GM04504 (cell line): ENCODE measurements at regions not wholly inside any gene's neighbourhood (a gene's known extent, or its start where the extent isn't known, plus 50 kb on each side); places are given as distances from the start of the nearest gene placed in this dataset.
"Not testable (repeated sequence)": the region's sequence is repeated elsewhere in the genome, so short reads cannot be mapped to it uniquely, and the experiment has no call there.

Experiments
- DNase-seq: peaks from one replicate; pipeline ENCODE4 v3.0.0-alpha.2; 2012; ENCODE audit warnings: low read depth

GRCh38 chr15:53126144-53126543 is 336.0 kb upstream of the ONECUT1 start:
- DNase-seq = no peak

GRCh38 chr15:53122818-53123217 is 332.7 kb upstream of the ONECUT1 start:
- DNase-seq = no peak

GRCh38 chr15:53116915-53117314 is 326.8 kb upstream of the ONECUT1 start:
- DNase-seq = not testable (repeated sequence)

GRCh38 chr15:53116169-53116568 is 326.0 kb upstream of the ONECUT1 start:
- DNase-seq = no peak

- no peak for DNase-seq
Measured at GRCh38 chr15:53115563-53115962, 325.4 kb upstream of the ONECUT1 start.

GRCh38 chr15:53114960-53115359 is 324.8 kb upstream of the ONECUT1 start:
- no peak for DNase-seq

- DNase-seq = no peak
Measured at GRCh38 chr15:53110999-53111398, 320.9 kb upstream of the ONECUT1 start.

- DNase-seq = no peak
Measured at GRCh38 chr15:53108319-53108718, 318.2 kb upstream of the ONECUT1 start.

- DNase-seq = no peak
Measured at GRCh38 chr15:53107855-53108254, 317.7 kb upstream of the ONECUT1 start.

- DNase-seq = no peak
Measured at GRCh38 chr15:53106505-53107286, 316.6 kb upstream of the ONECUT1 start.

- no peak for DNase-seq
Measured at GRCh38 chr15:53102483-53102882, 312.3 kb upstream of the ONECUT1 start.

GRCh38 chr15:53080484-53080883 is 290.3 kb upstream of the ONECUT1 start:
- DNase-seq = no peak

- DNase-seq = no peak
Measured at GRCh38 chr15:53074221-53074620, 284.1 kb upstream of the ONECUT1 start.

GRCh38 chr15:53072077-53072476 is 281.9 kb upstream of the ONECUT1 start:
- DNase-seq = no peak

GRCh38 chr15:53068636-53069035 is 278.5 kb upstream of the ONECUT1 start:
- no peak for DNase-seq

- DNase-seq = no peak
Measured at GRCh38 chr15:53059273-53060043, 269.3 kb upstream of the ONECUT1 start.

- DNase-seq = no peak
Measured at GRCh38 chr15:53046153-53046790, 256.1 kb upstream of the ONECUT1 start.

GRCh38 chr15:53038655-53038941 is 248.5 kb upstream of the ONECUT1 start:
- DNase-seq = no peak

GRCh38 chr15:53037904-53038654 is 247.9 kb upstream of the ONECUT1 start:
- DNase-seq = no peak

GRCh38 chr15:53036641-53037040 is 246.5 kb upstream of the ONECUT1 start:
- DNase-seq = no peak

GRCh38 chr15:53034767-53035245 is 244.7 kb upstream of the ONECUT1 start:
- DNase-seq = no peak

GRCh38 chr15:53033709-53034108 is 243.6 kb upstream of the ONECUT1 start:
- no peak for DNase-seq
